NCI-H748 treated with DMSO at 0.1 percent for 48 hours (cell line): ENCODE measurements at regions not wholly inside any gene's neighbourhood (a gene's known extent, or its start where the extent isn't known, plus 50 kb on each side); places are given as distances from the start of the nearest gene placed in this dataset.
"Not testable (repeated sequence)": the region's sequence is repeated elsewhere in the genome, so short reads cannot be mapped to it uniquely, and the experiment has no call there.

Experiments used
- DNase-seq: peaks from one replicate; lab custom pipeline; 2025; lab: John Stamatoyannopoulos, UW

DNA sequence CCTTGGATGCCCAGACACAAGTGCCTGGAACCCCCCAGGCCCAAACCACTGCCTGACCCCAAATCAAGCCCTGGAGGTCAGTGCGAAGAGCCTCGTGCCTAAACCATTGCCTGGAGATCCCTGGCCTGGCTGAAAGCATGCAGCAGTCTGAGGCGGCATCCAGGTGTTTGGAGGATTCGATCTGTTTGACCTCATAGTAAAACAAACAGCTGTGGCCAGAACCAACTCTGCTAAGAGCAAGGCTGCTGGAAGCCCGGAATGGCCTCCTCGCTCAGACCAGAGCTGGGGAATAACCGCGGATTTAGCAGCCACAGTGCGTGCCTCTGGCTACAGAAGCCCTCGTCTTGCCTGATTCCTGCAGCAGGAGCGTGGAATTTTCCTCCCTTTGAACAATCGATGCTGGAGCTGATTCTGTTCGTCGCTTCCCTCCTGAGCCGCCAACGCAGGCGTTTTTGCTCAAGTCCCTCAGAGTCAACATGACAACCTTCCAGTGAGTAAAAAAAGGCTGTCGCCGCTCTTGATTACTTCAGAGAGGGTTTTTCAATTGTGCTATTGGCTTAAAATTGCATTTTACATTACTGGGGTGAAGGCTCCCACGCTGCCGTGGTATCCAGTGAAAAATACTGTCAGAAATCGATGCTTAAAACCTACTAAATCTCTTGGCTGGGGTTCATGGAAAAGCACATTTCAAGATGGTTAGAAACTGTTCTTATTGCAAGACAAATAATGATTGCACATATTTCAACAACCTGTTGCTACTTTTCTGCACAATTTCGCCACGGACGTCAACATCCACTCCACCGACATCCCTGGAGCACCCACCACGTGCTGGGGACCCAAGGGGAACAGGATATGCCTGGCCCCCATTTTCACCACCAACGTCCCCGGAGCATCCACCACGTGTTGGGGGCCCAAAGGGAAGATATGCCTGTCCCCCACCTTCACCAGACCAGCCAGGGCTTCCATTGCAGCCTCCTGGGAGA is 190.0 kb downstream of the OLFM1 start:
- DNase-seq: no peak

DNA sequence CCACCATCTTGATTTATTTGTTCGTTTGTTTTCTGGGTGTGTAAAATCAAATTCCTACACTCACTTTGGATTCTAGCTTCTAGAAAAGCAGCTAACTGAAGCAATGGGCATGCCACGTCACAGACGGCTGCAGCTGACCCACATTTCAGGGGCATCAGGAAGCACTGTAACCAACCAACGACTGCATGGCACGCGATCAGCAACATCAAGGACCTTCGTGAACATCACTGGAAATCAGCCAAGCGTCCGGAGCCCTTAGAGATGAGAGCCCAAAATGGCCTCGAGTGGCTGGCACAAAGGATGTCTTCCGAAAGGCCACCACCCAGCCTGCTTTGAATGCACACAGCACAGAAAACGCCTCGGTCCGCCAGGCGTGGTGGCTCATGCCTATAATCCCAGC is 191.1 kb downstream of the OLFM1 start:
- no peak for DNase-seq

DNA sequence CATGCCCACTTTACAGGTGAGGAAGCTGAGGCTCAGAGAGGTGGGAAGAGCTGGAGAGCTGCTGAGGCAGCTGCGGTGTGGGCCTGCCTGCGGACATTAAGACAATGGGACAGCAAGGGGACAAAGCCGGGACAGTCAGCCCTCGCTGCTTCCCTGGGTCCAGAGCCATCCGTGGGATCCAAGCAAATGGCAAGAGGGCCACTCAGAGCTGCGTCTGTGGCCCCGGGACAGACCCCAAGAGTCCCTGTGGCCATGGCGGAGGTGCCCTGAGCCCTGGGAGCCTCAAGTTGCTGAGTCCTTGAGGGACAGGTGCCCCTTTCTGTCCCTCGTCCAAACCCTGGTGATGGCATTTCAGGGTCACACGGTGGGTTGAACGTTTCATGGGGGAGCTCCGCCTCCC is 191.9 kb downstream of the OLFM1 start:
- no peak for DNase-seq

DNA sequence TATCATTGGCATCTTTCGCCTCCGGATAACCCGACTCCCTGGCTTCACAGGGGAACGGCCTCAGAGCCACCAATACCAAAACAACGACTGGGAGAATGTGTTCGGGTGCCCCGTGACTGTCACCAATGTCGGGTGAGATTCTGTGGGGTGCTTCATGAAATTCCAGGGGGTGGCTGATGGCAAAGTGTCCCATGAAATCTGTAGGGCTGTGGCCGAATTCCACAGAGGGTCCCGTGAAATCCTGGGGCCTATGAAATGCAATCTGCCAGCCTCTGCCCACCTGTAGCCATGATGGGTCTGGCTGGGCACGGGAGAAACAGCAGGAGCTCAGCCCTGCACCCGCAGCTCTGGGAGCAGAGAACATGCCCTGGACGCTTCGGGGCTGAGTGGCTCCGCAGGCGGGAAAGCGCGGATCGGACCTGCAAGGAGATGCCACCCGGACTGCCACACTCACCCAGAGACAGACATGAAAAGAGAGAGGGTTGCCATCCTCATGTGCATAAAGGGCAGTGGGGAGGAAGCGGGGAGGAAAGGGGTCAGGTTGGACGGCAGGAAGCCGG is 192.4 kb downstream of the OLFM1 start:
- DNase-seq: no peak

DNA sequence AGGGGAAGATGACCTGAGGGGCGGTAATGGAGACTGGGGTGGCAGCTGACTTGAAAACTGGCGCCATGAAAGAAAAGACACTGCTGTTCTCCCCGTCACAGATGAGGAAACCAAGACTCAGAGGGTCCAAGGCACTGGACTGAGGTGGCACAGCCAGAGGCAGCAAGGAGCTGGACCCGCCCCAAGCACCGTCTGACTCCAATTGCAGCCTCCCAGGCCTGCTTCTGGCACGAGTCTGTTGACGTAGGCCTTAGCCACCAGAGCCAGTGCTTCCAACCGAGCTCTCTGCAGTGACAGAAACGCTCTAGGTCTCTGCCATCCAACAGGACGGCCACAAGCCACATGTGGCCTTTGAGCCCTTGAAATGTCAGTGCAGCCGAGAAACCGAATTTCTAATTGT is 193.2 kb downstream of the OLFM1 start:
- no peak for DNase-seq

DNA sequence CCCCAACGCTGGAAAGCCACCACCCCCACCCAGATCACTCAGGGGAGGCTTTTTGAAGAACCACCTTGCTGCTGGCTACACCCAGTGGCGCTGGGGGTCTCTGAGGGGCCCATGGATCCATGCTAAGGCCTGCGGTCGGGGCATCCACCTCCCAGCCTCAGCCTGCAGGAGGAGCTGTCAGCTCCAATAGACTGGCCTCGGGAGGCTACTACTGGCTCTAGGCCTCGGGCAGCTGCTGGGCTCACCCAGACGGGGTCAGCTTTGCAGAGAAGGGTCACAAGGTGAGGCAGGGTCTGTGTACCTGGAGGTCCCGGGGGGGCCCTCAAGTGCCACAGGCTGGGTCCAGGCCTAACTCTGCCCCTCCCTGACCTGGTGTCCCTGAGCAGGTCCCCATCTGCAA is 193.7 kb downstream of the OLFM1 start:
- no peak for DNase-seq

DNA sequence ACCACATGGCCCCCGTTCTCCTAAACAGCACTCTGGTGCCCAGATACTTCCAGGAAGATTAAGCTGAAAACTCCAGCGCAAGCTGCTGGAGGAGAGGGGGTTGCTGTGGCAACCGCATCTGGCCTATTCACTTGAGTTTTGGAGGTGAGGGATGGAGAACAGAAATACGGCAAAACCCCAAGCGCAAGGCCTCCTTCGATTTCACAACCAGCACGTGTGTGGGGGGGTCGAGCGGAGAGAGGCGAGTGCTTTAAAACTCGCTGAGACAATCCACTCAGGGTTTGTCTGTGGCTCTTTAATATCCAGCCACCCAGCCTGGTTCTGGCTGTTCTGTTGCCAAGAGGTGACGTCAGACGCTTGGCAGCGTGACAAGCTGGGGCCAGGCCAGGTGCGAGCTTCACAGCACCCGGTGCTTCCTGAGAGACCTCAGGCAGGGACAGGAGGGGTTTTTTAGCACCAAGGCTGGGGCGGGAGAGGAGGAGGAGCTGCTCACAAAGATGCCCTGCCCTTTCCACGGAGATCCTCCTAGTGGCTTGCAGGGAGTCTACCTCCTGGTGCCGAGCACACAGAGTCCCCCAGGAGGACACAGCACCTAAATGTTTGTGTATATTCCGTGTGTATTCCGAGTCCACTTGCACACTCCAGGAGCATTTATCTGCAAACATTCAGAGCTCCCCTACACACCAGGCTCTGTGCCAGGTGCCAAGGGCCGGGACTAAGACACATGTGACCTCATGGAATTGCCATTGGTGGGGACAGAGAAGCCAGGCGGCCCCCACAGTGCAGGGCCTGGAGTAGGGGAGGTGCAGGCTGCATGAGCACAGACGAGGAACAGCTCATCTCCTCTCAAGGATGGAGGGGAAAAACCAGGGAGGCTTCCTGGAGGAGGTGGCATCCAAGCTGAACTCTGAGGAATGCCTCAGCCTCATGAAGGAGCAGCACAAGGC is 194.6 kb downstream of the OLFM1 start:
- peak; percentile 82 for DNase-seq

DNA sequence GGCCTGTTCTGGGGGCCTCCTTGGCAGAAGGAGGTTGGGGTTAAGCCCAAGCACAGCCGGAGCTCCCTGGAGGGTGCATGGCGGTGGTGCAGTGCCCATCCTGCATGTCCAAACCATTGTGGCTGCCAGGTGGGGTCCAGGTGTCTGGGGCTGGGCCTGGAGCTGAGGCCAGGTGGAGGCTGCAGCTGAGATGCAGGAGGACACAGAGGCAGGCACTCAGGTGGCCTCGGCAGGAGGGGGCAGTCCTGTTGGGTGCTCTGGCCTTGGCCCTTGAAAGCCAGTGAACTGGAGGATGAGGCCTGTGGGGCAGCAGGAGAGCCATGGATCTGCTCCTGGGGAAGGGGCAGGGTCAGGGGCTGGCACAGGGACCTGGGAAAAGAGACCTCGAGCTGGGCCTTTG is 195.3 kb downstream of the OLFM1 start:
- no peak for DNase-seq

DNA sequence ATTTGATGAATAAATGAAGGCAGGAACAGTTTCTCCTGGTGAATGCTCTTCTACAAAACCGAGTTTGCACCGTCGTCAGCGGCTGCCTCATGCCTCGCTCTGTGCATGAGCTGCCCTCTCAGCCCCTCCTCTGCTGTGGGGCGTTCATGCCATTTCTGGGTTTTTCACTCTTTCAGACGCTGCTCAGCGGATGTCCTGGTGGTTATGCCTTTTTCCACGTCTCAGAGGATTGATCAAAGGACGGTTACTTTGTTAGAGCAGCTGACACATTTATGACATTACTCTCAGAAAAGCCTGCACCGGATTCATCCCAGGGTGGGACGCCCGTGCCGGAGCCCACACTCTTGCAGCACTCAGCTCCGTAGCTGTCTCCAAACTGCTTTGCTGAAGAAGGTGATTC is 195.9 kb upstream of the PPP1R26 start:
- no peak for DNase-seq

DNA sequence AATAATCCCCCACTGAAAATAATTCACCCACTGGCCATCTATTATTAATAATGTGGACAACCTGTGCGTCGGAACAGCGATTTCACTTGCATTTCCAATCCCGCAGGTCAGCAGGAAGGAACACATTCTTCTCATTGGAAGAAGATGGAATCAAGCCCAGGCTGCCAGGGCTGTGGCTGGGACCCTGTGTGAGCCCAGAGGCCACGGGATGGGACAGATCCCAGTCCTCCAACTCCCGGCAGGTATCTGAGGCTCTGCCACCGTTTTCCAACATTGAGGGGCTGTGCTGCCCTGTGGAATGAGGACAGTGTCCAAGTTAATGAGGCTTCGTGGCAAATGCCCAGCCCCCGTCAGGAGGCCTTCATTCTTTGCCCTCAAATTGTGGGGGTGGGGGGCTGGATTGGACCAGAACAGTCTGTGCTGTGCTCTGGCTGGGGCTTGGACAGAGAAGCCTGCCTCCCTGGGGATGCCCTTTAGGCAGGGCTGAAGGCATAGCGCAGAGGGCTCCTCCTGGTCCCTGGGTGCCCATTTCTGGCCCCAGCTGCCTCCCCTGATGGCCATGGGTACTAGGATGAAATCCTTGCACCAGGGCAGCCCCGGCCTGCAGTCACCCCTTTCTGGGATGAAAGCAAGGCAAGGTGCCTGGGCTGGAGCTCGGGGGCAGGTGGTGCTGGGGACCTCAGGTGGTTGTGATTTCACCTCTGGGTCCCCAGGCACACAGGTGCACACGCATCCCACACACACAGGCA is 195.0 kb upstream of the PPP1R26 start:
- no peak for DNase-seq

DNA sequence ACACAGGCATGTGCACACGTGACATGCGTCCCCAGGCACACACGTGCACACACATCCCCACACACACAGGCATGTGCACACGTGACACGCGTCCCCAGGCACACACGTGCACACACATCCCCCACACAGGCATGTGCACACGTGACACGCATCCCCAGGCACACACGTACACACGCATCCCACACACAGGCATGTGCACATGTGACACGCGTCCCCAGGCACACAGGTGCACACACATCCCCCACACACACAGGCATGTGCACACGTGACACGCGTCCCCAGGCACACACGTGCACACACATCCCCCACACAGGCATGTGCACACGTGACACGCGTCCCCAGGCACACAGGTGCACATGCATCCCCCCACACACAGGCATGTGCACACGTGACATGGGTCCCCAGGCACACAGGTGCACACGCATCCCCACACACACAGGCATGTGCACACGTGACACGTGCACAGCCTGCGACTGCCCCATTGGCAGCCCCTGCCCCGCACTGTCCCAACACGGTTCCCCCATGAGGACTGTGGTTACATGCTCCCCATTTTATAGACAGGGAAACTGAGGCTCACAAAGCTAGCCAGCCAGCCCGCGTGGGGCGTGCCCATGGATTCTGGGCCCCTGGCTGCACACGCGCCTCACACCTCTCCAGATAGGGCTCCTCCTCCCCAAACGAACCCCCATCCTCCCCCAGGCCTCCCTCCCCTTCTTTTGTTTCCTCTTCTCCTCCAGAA is 193.2 kb upstream of the PPP1R26 start:
- DNase-seq: not testable (repeated sequence)

DNA sequence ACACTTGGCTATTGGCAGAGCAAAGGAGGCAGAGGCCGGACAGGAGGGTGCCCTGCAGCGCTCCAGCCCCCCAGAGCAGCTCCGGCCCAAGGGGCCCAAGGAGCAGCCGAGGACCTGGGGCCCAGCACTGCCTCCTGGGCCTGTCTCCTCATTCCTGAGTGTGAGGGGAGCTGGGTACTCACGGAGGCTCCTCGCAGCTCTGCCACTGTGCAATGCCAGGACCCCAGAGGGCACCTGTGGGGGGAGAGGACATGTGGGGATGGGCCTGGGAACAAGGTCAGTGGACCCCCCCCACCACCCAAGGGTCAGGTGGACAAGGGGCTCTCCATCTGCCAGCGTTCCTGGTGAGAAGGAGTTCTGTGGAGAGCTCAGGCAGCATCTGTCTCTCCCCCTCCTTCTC is 192.6 kb upstream of the PPP1R26 start:
- no peak for DNase-seq

DNA sequence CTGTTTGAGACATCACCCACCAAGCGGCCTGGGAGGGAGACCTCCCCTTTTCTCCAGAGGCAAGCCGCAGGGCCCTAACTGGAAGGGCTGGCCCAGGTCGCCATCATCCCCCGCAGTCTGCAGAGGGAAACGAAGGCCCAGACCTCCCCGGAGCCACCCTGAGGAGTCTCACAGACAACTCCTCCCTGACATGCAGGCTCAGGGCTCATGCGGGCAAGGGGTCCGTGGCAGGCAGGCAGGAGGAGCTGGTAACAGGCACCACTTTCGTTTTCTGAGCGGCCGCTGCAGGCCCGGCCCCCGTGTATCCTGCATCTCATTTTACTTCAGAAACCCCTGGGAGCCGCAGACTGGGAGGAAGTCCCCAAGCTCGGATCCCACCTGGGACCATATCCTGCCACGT is 192.0 kb upstream of the PPP1R26 start:
- DNase-seq: no peak

DNA sequence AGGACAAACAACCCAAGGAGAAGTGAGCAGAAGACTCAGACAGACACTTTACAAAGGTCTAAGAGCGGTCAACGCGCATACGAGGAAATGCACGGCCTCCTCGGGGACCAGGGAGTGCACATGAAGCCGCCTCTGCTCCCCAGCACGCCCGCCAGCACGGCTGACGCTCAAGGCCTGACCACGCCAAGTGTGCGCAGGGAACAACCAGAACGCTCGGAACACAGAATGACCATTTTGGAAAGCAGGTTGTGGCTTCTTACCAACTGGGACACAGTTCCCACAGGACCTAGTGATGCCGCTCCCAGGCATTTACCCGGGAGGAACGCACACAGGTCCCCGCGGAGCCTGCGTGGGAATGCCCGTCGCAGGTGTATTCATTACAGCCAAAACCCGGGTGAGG is 191.5 kb upstream of the PPP1R26 start:
- DNase-seq: no peak

DNA sequence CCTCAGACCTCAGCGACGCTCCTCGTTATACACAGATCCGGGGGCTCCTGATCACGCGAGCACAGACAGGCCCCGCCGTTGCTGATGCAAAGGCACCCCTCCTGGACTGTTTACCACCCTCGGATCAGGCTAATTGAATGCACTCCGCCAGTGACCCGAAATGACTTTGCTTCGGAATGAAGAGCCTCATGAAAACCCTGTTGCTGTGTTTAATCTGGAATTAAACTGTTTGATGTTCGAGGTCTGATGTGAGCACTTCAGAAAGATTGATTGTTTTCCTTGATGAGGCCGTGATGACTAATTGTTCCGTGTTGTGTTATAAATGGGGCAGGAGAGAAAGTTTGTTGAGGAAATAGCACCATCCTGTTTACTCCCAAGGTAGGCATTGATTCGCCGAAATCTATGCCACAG is 190.5 kb upstream of the PPP1R26 start:
- DNase-seq: no peak

DNA sequence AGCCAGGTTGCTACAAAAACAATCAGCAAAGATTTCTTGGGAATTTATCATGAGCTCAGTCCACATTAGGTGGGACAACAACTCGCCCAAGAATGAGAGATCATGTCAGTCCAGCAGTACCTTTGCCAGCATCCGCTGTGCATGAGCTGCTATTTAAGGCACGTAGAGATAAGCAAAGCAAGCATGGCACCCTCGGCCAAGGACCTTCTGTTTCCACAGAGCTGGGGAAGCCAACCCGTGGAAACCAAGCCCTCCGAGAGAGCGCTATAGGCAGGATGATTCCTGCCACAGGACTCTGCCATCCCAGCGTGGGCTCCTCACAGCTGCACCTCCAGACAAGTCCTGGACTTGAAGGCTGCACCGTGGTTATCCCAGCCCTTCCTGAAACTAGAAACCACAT is 189.5 kb upstream of the PPP1R26 start:
- no peak for DNase-seq

DNA sequence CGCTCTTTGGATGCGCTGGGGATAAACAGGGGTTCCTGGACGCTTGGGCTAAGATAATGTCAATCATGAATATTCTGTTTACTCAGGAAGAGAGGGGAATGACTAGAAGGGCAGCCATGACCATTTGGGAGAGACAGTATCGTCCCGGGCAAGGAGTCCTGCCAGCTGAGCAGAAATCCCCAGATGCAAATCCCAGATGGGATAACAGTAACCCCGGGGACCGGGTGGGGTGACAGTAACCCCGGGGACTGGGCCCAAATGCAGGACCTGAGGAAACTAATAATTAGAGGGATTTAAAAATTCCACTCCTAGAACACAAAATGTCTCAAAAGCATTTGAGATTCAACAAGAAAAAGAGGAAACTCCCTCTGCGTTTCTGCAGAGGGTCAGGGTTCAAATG is 189.0 kb upstream of the PPP1R26 start:
- no peak for DNase-seq

DNA sequence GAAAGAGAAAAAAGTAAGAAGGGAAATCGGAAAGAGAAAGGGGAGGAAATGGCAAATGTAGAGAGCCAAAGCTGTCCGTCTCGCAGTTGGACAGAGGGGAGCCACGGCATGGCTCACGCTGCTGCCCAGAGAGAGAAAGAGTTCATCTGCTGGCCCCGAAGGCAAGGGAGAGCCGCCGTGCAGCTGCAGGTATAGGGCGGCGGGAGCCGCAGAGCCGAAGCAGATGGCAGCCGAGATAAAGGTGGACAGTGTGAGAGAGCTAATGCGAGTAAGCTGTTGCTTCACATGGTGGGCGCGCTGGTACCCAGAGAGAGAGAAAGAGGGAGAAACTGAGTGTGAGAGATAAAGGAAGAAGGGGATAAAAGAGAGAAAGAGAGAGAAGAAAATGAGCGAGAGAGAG is 188.4 kb upstream of the PPP1R26 start:
- no peak for DNase-seq

DNA sequence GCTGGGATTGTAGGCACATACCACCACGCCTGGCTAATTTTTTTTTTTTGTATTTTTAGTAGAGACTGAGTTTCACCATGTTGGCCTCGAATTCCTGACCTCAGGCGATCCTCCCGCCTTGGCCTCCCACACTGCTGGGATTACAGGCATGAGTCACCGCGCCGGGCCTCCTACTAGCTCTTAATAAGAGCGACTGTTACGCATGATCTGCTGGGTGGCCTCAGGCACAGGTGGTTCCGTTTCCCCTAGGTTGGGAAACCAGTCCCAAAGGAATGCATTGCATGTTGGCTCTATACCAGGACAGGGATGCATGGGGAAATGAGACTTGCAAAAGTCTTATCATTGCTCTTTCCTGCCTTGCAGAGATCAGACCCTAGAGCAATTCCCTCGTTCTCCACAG is 184.7 kb upstream of the PPP1R26 start:
- no peak for DNase-seq

DNA sequence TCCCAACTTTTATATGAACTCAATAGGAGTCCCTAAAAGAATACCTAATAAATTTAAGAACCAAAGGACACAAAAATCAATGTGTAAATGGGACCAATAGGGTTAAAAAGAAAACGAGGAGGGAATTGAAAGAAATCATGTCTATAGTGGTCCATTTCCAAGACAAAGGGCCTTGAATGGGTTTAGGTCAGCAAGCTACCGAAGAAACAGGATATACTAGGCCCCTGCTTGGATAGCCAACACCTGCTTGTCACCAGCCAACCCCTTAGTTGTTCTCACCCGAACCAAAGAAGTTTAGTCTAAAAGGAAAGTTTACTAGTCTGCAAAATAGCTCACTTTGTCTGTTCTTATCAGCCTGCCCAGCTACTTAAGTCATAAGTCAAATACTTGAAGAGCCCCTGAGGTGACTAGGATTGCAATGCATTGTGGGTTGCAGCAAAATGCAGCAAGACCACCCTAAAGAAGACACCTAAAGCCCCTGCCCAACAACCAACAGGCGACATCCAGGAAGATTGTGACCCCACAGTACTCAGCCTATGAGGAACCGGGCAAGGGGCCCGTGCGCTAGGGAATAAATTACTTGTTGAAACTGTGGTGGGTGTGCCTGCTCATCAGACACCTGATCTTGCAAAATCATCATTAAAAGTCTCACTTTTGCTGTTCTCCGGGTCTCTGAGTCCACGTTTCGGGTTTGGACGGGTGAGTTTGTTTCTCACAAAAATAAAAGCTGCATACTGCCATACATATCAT is 183.9 kb upstream of the PPP1R26 start:
- no peak for DNase-seq
